MV-4-11 (cell line): ENCODE measurements at regions not wholly inside any gene's neighbourhood (a gene's known extent, or its start where the extent isn't known, plus 50 kb on each side); places are given as distances from the start of the nearest gene placed in this dataset.

Source experiments
- DNase-seq: peaks from one replicate; lab custom pipeline; 2025; lab: John Stamatoyannopoulos, UW

DNA sequence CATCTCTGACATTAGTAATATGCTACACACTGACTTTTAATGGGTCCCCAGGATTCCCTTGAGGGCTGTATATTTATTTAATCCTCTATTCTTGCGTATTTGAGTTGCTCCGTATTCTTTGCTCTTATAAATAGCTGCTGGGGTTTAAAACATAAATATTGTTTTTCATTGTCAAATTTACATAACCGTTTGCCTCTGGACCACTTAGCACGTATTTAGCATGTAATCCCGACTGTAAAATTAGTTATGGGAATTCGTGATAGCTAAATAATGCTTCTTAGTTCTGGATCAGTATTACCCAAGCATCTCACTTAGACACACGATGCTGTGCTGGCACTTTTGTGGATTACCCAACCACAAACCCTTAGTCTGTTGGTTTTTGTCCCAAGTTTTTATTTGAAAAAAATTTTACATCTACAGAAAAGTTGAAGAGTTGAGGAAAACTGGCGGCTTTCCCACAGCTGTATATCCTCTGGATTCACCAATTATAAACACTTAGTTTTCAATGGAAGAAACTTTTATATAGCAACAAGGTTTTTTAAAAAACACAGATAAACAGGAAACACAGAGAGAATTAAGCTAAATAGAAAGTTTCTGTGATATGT, 296.8 kb upstream of the TPM1 start:
- no peak for DNase-seq

DNA sequence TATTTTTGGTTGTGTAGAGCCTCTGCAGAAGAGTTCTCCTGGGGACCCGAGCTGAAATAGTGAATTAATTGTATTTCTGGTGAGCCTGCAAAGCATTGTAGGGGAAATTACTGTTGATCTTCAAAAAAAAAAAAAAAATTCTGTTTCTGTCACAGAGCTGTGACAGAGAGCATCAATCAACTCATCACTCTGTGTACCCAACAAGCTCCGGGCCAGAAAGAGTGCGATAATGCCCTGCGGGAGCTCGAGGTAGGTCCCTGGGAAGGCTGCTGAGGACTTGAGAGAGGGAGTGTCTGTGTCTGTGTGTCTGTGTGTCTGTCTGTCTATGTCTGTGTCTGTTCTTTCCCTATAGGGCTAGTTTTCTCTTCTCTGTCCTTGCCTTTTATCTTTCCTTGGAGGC, 294.4 kb upstream of the TPM1 start:
- DNase-seq: no peak

DNA sequence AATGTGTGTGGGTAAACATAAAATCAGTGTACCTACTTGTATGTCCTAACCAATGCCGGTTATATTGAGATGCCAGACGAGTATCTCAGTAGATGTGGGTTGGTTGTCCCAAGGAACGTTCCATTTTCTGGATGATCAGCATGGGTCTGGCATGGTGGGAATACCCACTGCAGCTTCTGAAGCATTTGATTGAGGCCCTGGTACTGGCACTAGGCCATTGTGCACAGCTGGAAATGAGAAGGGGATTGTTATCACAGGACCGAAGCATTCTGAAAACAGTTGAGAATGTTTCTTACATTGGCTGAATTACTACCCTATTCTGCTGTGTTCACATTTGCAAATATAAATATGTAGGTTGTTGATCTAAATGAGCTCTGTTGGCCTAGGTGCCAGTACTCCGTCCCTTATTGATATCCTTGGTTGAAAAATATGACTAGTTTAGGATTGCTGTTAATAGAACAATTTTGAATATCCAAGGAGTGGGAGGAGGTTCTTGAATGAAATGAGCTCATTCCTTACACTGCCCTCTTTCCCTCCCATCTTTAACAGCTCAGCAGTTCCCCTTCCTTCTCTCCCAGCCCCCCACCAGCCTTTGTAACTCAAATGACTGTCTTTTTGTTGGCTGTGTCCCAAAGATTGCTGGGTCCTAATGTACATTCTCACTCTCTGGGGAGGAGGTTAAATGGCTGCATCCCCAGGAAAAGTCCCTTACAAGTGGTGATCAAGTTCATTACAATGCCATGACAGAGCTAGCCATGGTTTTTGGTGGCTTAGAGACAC, 293.3 kb upstream of the TPM1 start:
- no peak for DNase-seq

DNA sequence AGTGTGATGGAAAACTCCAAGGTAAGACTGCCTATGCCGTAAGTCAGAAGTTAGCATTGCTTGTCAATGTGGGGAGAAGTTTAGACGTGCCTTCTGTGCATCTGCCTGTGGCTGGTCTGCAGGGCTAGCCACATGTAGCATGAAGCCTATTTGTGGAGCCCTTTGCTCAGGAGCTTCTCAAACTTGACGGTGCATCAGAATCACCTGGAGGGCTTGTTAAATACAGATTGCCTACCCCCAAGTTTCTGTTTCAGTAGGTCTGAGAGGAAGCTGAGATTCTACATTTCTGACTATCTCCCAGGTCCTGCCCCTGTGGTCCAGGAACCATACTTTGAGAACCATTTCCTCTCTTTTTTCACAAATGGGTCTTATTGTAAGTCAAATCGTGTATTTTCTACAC, 292.1 kb upstream of the TPM1 start:
- no peak for DNase-seq

DNA sequence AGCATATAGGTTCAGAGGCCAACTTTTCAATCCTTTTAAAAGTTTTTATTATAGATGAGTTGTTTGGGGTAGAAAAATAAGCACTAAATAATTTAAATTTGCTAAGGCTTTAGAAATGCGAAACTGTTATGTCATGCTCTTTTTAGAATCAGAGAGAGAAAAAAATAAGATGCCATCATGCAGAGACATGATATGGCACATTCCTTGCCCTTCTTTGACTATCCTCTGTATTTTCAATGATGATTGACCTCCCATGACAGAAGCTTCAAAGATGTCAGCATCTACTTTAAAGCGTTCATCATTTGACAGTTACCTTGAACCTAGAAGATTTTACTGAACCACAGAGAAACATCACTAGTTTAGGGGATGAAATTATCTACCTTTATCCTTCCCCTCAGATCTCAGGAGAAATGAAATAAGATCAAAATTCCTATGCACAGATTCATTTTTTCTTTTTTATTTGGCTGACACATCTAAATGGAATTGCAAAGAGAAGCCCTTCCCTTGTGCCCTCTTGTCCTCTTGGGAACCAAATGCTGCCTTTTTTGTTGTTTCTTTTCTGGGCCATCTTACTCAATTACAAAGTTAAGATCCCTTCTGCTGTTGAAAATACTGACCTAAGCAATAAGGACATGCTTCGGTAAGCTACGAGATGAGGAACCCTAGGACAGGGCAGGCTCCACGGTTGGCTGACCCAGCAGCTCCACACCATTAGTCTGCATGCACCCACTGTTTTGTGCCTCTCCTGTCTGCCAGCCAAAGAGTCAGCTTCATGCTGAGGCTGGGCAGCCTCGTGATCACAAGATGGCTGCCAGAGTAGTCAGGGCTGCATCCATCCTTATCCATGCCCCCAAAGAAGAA, 289.7 kb upstream of the TPM1 start:
- no peak for DNase-seq

DNA sequence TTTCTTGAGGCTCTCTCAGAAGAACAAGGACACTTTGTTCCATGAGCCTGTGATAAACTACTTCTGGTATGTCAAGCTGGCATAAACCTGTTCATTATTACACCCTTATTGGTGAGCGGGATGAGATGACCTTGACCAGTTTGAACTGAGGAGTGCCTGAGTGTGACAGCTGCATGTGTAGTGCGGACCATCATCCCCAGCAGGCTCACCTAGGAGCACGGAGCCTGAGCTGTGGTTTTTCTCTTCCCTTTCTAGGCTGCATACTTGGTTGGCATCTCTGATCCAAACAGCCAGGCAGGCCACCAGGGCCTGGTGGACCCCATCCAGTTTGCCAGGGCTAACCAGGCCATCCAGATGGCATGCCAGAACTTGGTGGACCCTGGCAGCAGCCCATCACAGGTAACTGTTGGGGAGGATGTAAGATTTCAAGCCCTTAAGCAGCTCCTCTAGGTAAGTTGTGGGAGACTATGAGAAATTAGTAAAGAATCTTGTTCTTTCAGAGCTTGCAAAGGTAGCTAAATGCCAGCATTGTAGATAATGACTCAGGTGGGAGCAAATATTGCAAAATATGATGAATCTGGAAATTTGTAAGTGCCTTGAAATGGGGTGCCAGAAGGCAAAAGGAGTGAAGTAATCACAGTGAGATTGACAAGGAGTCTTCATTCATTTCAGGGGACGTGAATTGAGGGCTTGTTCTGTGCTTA, 288.9 kb upstream of the TPM1 start:
- no peak for DNase-seq

DNA sequence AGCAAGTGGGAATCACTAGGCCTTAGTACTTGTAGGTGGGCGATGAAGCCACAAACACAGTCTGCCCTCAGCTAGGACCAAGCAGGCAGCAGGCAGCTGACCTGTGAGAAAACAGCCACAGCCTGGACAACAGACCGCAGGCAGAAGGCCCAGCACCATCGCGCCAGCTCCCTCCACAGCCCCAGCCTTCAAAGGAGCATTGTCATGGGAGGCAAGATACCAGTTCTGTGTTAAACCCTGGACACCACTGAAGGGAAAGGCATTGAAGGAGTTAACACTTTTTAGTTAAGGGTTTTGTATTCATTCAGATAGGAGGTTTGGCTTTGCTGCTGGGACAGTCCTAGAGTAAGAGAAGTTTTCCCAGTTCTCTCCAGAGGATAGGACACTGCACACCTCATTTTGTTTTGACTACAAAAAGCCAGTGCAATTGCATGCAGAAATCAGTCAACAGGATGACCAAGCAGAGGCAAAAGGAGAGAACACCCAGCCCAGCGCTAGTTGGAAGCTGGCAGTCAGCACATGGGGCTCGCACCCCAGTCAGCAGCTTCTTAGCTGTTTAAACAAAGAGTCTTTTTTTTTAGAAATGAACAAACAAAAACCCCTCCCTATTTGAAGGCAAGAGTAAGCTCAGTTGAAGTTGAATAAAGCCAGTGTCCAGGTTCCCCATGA, 286.1 kb upstream of the TPM1 start:
- DNase-seq: no peak

DNA sequence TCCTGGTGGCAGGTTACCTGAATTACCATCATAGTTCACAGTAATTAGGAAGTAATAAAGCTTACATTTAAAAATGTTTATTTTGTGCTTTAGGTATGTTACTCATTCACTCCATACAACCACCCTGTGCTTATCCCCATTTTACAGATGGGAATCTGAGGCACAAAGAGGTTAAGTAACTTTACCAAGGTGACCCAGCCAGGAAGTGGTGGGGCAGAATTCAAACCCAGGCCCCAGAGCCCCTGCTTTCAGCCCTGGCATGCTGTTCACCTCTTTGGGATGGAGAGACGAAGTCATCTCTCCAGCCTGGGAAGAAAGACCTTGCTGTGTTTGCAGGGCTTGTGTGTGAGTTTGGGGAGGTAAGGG, 285.6 kb upstream of the TPM1 start:
- no peak for DNase-seq

DNA sequence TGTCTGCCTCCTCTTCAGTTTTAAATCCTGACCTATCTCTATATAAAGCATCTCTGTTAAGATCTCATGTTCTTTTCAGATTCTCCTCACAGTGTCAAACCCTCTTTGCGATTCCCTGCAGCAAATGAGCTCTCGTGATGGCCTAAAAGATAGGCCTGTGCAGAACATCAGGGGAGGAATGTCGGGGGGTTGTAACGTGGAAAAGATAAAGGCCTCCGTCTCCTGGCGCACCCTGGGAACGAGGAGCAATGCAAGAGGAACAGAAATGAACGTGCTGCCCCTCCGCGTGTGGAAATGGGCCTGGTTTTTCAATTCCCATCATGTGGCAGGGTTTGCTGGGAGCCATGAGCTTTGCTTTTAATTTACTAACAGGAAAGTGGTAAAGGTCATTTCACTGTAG, 285.0 kb upstream of the TPM1 start:
- DNase-seq: no peak

DNA sequence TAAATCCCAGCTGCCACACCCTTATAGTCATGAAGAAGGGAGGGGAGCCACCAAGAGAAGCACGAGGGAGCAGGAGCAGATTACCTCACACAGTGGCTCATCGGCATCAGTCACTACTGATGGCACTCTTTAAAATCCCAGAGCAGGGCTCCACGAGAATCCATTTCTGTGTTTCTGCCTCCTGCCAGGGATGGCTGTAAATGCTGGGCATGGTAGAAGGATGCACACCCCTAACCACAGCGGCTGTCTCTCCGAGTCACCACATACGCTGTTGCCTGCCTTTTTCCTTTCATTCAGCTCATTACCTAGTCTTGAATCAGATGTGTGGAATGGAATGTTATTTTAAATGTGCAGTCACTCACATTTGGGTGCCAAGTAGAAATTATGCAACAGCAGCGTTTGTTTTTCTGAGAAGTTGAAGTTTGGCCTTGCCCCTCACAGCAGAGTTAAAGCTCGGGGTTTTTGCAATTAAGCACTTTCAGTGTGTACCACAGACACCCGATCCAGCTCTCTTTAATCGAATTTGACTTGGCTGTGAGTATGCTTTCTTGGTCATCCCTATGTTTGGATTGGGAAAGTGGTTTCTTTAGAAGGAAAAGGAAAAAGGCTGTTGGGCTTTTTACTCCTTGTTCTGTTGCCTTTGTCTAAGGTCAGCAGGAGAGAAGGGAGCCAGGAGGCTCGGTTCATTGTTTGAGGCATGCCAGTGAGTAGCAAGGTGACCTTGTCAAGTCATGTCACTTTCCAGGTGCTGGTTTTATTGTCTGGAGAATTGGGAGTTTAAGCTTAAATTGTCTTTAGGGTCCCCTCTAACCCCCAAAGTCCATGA, 284.2 kb upstream of the TPM1 start:
- no peak for DNase-seq

DNA sequence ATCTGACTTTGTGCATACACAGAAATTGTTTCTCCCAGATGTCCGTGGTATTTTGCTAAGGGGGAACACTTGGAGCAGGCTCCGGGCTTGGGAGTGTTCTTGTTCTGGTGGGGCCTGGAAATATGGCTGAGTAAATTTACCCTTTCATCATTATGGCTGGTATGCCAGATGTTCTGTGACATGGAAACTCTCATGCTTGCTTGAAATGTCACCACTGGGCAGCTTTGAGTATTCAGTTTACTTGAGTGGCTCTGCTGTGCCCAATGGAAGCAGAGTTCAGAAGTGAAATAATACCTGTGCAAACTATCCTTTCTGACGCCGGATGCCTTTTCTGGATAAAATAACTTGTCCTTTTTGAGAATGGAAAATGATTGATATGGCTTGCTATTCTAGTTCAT, 283.6 kb upstream of the TPM1 start:
- DNase-seq: no peak

DNA sequence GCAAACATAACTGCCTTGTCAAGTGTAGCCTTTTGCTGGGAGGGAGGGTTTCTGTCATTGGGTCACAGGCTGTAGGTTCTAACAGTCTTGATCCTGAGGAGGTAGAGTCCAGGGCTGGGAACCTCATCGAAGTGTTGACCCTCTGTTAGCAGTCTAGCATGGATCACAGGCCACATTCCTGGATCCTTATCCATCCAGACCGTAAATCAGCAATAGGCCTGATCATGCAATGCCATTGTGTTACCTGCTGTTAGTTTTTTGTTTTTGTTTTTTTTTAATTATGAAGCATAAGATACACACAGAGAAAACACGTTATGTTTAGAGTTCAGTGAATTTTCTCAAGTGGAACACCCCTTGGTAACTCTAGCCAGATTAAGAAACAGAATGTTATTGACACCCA, 282.0 kb upstream of the TPM1 start:
- DNase-seq: no peak

DNA sequence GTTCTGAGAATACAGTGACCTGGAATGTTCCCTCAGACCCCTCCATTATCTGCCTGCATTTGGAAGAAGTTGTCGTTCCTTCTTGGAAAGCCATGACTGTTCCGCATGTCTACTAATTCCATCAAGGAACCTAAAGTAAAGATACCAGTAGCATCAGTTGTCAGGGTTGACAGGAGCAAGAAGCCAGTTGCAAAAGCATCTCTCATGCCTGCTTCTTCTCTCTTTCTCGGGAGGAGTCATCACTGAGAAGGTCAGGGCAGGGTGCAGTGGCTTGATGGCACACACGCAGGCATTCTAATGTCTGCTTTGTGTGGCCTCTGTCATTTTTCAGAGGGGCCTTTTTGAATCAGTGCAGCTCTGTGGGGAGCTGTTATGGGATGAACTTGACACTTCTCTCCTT, 276.6 kb upstream of the TPM1 start:
- no peak for DNase-seq

DNA sequence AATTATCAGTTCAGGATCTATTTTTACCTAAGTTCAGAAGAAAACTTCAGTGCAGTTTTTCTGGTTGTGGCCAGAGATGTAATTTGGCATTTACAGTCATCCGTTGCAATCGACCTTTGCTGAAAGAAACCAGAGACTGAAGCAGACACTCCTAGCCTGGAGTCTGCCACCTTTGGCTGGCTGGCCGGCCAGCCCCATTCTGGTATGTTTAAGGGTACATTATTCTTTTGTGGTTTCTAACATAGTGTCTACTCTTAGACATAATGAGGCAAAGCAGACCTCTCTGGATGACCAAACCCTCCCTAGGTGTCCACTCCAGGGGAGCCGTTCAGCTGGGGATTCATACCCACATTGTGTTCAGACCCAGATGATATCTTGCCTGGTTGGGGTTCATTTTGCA, 275.9 kb upstream of the TPM1 start:
- no peak for DNase-seq

DNA sequence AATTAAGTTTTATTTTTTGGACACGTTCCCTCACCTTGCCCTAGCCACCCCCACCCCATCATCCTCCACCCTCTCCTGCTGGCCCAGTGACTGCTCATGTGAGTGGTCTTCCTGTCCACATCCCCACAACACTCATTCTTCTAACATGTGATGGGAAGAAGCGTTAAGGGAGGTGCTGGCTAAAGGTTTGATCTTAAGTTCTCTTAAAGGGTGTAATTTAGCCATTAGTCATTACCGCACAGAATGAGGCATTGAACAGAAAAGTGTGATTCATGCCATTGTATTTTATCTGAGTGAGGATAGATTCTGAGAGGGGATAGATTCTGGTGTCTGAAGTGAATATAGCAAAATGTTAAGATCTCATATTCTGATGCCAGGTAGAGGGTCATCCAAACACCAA, 272.9 kb upstream of the TPM1 start:
- DNase-seq: no peak

DNA sequence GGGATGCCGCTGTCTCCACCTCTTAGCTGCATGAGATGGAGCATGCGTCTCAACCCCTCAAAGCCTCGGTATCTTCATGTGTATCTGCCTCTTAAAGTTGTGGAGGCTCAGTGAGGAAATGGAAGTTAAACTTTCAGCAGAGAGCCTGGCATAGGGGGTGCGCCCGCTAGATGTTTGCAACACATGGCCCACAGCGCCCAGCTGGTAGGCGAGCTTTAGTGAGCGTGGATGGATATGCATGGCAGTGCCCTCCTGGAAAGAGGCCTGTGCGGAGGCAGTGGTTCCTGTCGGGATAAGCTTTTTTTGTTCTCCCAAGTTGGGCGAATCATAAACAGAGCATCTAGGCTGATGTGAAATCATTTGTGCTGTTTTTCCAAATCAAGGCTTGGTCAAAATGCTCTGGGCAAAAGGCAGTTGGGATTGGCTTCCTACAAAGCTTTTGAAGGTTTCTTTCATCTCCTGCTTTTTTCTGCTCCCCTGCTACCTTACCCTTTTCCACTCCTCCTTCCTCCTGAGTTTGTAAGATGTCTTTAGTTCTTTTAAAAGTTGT, 272.4 kb upstream of the TPM1 start:
- no peak for DNase-seq

DNA sequence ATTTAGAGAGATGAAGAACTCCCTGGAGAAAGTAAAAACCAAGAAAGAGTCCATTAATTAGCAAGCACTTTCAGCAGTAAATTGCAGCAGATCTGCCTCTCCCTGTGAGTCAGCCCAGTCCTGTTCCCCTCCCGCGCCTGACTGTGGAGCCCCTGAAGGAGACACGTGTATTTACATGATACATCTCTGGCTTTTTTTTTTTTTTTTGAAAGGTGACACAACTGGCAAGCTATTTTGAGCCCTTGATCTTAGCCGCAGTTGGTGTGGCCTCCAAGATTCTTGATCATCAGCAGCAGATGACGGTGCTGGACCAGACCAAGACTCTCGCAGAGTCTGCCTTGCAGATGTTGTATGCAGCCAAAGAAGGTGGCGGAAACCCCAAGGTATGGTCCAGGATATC, 271.8 kb upstream of the TPM1 start:
- DNase-seq: no peak

DNA sequence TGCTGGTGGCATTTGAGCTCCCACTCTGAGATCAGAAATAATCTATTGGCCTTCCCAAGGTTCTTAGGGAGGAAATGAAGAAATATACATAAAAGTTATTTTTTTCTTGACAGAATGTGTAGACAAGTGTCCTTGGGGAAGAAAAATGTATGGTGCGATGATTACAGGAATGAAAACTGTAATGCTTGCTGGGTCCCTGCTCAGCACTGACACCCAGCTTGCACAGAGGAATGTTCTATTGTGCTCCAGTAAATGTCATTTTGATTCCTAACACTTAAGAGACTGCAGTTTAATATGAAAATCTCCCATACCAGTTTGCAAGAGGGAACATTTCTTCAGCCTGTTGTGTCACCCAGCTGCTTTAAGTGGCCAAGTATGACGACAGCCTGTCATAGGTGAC, 271.3 kb upstream of the TPM1 start:
- no peak for DNase-seq

DNA sequence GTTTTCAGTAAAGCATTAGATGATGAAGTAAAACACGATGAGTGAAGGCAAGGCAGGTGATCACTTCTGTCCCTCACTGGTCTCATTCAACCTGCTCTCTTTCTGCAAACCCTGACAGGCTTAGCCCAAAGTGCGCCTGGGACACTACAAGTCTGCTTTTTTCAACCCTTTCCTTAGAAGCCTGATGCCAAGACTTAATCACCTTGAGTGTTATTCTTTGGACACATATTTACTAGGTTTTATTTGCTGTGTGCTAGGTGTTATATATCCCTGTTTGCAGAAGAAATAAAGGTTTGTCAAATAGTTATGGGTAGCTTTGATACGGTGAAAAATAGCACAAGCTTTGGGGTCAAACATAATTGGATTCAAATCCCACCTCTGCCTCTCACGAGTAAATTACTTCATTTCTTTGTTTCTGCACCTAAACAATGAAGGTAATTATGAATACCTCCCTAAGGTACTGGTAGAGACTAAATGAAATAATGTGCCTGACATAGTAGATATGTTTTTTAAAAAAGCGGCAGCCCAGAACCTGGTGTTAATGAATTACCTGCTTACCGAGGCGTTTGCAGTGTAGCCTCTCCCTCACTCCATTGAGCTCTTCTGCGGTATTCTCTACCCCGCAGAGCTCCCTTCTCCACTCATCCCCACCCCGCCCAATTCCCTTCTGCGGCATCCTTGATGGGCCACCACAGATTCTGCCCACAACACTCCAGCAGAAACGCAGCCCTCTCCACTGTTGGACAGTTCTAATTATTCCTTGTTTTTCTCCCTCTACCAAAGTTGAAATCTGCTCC, 269.0 kb upstream of the TPM1 start:
- no peak for DNase-seq

DNA sequence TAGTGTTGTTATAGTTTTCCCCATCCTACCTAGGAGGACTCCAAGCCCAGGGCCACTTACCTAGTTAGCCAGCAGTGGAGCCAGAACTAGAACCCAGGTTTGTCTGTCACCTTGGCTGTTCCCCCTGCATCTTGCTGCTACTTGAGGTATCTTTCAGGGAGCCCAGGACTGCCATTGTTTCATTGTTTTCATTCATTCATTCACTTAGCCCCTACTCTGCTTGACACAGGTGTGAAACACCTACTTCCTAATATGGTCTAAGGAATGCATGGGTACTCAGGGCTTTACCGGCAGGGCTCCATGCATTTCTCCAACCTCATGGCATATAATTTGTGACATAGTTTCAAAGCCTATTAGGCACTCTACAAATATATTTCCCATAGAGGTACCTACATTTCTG, 266.6 kb upstream of the TPM1 start:
- DNase-seq: no peak
